ENCODE measurements at regions not wholly inside any gene's neighbourhood (a gene's known extent, or its start where the extent isn't known, plus 50 kb on each side); places are given as distances from the start of the nearest gene placed in this dataset.

DNA sequence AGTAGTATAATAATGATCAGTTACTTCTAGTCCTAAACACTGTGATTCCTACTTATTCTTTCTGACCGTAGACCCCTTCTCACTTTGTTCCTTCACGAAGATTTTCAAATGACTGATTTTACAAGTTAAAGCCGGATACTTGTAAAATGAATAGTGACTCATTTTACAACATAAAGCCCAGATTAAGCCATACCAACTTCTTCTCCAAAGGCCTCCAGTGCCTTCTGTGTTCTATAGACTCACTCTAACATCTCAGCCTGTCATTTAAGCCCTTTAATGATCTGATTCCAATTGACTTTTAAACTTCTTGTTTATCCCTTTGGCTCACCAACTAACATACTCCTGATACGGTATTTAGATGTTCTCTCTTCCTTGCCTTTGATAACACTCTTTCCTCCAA is 480.0 kb upstream of the HS3ST1 start (continued):
- TF ChIP-seq, protein P1, sequence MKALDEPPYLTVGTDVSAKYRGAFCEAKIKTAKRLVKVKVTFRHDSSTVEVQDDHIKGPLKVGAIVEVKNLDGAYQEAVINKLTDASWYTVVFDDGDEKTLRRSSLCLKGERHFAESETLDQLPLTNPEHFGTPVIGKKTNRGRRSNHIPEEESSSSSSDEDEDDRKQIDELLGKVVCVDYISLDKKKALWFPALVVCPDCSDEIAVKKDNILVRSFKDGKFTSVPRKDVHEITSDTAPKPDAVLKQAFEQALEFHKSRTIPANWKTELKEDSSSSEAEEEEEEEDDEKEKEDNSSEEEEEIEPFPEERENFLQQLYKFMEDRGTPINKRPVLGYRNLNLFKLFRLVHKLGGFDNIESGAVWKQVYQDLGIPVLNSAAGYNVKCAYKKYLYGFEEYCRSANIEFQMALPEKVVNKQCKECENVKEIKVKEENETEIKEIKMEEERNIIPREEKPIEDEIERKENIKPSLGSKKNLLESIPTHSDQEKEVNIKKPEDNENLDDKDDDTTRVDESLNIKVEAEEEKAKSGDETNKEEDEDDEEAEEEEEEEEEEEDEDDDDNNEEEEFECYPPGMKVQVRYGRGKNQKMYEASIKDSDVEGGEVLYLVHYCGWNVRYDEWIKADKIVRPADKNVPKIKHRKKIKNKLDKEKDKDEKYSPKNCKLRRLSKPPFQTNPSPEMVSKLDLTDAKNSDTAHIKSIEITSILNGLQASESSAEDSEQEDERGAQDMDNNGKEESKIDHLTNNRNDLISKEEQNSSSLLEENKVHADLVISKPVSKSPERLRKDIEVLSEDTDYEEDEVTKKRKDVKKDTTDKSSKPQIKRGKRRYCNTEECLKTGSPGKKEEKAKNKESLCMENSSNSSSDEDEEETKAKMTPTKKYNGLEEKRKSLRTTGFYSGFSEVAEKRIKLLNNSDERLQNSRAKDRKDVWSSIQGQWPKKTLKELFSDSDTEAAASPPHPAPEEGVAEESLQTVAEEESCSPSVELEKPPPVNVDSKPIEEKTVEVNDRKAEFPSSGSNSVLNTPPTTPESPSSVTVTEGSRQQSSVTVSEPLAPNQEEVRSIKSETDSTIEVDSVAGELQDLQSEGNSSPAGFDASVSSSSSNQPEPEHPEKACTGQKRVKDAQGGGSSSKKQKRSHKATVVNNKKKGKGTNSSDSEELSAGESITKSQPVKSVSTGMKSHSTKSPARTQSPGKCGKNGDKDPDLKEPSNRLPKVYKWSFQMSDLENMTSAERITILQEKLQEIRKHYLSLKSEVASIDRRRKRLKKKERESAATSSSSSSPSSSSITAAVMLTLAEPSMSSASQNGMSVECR (CRISPR knock-in tag; IDR thresholded peaks at IDR 0.05) = no peak
- TF ChIP-seq JUN (IDR thresholded peaks at IDR 0.05; ENCODE audit: borderline replicate concordance, low read depth, low read length) (no peak), JUN (CRISPR knock-in tag; IDR thresholded peaks at IDR 0.05; ENCODE audit: borderline replicate concordance) (no peak), MCM7 (IDR thresholded peaks at IDR 0.05) (no peak), KAT7 (CRISPR knock-in tag; IDR thresholded peaks at IDR 0.05; ENCODE audit: borderline replicate concordance) (no peak), TARDBP (IDR thresholded peaks at IDR 0.05) (no peak), XRCC4 (IDR thresholded peaks at IDR 0.05; ENCODE audit: extremely low read depth, insufficient read depth, insufficient read length) (no peak), KAT8 (IDR thresholded peaks at IDR 0.05; ENCODE audit: low read depth) (no peak)

DNA sequence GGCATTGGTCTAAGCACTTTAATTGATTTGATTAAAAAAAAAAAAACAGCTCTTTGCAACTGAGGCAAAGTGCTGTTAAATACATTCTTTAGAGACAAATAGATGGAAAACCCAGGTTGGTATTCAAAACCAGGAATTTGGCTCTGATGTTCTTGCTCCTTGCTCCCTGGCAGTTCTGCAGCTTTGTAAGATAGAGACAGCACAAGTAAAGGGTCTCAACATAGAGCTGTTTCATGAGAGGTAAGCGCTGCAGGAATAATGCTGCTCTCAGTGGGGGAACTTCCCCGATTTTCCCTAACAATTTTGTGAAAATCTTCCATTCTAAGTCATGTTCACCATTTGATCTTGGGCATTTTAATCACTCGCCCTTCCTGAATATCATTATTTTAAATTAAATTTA is 479.5 kb upstream of the HS3ST1 start:
- TF ChIP-seq, protein P2, sequence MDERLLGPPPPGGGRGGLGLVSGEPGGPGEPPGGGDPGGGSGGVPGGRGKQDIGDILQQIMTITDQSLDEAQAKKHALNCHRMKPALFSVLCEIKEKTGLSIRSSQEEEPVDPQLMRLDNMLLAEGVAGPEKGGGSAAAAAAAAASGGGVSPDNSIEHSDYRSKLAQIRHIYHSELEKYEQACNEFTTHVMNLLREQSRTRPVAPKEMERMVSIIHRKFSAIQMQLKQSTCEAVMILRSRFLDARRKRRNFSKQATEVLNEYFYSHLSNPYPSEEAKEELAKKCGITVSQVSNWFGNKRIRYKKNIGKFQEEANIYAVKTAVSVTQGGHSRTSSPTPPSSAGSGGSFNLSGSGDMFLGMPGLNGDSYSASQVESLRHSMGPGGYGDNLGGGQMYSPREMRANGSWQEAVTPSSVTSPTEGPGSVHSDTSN (CRISPR knock-in tag; IDR thresholded peaks at IDR 0.05; ENCODE audit: low read depth) = no peak
- TF ChIP-seq, protein P2 (tag; conservative IDR thresholded peaks at IDR 0.05; ENCODE audit: low read depth) = no peak
- no peak for TF ChIP-seq ZNF589 (CRISPR knock-in tag; IDR thresholded peaks at IDR 0.05; ENCODE audit: low read depth)
- TF ChIP-seq ARID2 (IDR thresholded peaks at IDR 0.05) = no peak
- TF ChIP-seq EGR1 (conservative IDR thresholded peaks at IDR 0.05) = no peak
- TF ChIP-seq SMAD3 (CRISPR knock-in tag; conservative IDR thresholded peaks at IDR 0.05) = no peak
- TF ChIP-seq TARDBP (IDR thresholded peaks at IDR 0.05) = no peak
- TF ChIP-seq FIP1L1 (IDR thresholded peaks at IDR 0.05; ENCODE audit: low read depth, low read length, poor library complexity, severe bottlenecking) = no peak
- no peak overlapping the region for H3K4me2 ChIP-seq (ENCODE audit: insufficient read depth, low read length)
- no peak overlapping the region for H3K9ac ChIP-seq (ENCODE audit: insufficient read depth in 1 of 2, low read depth in 2 of 2, low read length in 2 of 2)
- no TSS peak for BruUV-seq (replicated peaks)
- ChIA-PET POLR2A (no interaction called here), CTCF (ENCODE audit: low intra/inter-chr PET ratio) (no interaction called here)
- FAIRE-seq = no peak
- intact Hi-C loops (cut with micrococcal nuclease) (no loop called here), in situ Hi-C loops (cut with MboI) (no loop called here)
- no peaks in the 10 kb centered on the region for H3K9me3 ChIP-seq (replicated peaks; ENCODE audit: control insufficient read depth, insufficient read depth, low read depth, low read length)
- no peaks in the 10 kb centered on the region for H3K36me3 ChIP-seq (ENCODE audit: control insufficient read depth, insufficient read depth, low read length)
- H3K4me1 ChIP-seq (replicated peaks in 1 of 2; ENCODE audit: control insufficient read depth in 2 of 2, insufficient read depth in 2 of 2, low read length in 2 of 2) = no peaks in the 10 kb centered on the region
- no peaks in the 10 kb centered on the region for H3K27me3 ChIP-seq (ENCODE audit: control insufficient read depth in 2 of 2, insufficient read depth in 2 of 2, low read length in 2 of 2)
- no peaks in the 10 kb centered on the region for H4K20me1 ChIP-seq (replicated peaks; ENCODE audit: control insufficient read depth, insufficient read depth, low read length)
- no peak overlapping the region for H3K4me3 ChIP-seq
- no peak for DNase-seq (ENCODE audit: extremely low read depth in 1 of 4, low spot score in 3 of 4)
- no peak overlapping the region for H3K27ac ChIP-seq (ENCODE audit: extremely low read depth, low read depth, low read length)
- H2AFZ ChIP-seq (ENCODE audit: low read depth, low read length) = no peak overlapping the region
- H3K9me1 ChIP-seq (ENCODE audit: control insufficient read depth, insufficient read depth, low read length) = no peaks in the 10 kb centered on the region
- H3K79me2 ChIP-seq (ENCODE audit: control insufficient read depth, insufficient read depth, low read length) = no peaks in the 10 kb centered on the region
- WGBS (ENCODE audit: insufficient coverage, low coverage, missing lambda C conversion rate) = 2% methylated on average over 3 of the region's 3 CpGs
- ATAC-seq = no peak

All from K562 (cell line).